ENCODE measurements at regions not wholly inside any gene's neighbourhood (a gene's known extent, or its start where the extent isn't known, plus 50 kb on each side); places are given as distances from the start of the nearest gene placed in this dataset.

DNA sequence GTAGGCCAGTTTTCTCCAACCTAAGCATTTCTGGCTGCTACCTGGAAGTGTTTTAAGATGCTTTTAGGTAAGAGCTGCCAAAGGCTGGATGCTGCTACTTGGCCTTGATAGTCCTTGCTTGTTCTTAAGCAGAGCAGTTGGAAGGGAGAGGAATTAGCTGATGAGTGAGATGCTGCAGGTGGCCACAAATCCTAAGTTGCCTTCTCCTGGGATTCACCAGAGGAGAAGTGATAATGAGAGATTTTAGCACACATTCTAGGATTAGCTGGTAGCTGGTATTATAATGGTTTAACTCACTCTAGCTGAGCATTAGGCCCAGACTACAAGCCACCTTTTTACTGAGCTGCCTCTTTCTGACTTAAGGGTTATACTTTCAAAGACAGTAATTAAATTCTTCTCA is 442.9 kb upstream of the RAG2 start:
- Histone ChIP-seq H3K4me3 (replicated peaks; ENCODE audit: low read depth, low read length) (no peak overlapping the region), H3K36me3 (ENCODE audit: control insufficient read depth, insufficient read depth, low read length) (no peaks in the 10 kb centered on the region), H3K27me3 (replicated peaks; ENCODE audit: control insufficient read depth, insufficient read depth, low read length) (no peaks in the 10 kb centered on the region)
- TF ChIP-seq, protein P1, sequence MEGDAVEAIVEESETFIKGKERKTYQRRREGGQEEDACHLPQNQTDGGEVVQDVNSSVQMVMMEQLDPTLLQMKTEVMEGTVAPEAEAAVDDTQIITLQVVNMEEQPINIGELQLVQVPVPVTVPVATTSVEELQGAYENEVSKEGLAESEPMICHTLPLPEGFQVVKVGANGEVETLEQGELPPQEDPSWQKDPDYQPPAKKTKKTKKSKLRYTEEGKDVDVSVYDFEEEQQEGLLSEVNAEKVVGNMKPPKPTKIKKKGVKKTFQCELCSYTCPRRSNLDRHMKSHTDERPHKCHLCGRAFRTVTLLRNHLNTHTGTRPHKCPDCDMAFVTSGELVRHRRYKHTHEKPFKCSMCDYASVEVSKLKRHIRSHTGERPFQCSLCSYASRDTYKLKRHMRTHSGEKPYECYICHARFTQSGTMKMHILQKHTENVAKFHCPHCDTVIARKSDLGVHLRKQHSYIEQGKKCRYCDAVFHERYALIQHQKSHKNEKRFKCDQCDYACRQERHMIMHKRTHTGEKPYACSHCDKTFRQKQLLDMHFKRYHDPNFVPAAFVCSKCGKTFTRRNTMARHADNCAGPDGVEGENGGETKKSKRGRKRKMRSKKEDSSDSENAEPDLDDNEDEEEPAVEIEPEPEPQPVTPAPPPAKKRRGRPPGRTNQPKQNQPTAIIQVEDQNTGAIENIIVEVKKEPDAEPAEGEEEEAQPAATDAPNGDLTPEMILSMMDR (IDR thresholded peaks at IDR 0.05; ENCODE audit: insufficient read depth, low read length, poor library complexity, severe bottlenecking) = no peak
- DNase-seq (ENCODE audit: extremely low read depth, insufficient read length) = no peak

DNA sequence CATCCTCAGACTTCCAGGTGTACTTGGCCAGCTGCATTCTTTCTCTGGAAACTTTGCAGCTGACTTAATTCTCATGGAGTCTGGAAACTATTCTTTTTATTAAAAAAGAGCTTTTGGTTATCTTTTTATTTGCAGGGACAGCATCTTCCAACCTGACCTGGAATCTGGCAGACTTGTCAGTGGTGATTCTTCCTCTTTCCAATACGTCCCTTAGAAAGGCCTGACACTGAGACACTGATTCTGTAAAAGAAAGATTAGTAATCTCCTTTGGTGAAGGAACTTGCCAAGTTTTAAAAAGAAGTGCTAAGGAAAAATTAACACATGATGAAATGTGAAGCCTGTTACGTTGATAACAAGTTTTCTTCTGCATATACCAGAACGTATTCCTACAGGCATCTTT is 440.9 kb upstream of the RAG2 start:
- TF ChIP-seq, protein P1 (IDR thresholded peaks at IDR 0.05; ENCODE audit: insufficient read depth, low read length, poor library complexity, severe bottlenecking) = no peak
- DNase-seq (ENCODE audit: extremely low read depth, insufficient read length) = no peak
- H3K36me3 ChIP-seq (ENCODE audit: control insufficient read depth, insufficient read depth, low read length) = no peaks in the 10 kb centered on the region
- no peaks in the 10 kb centered on the region for H3K27me3 ChIP-seq (replicated peaks; ENCODE audit: control insufficient read depth, insufficient read depth, low read length)
- H3K4me3 ChIP-seq (replicated peaks; ENCODE audit: low read depth, low read length) = no peak overlapping the region

DNA sequence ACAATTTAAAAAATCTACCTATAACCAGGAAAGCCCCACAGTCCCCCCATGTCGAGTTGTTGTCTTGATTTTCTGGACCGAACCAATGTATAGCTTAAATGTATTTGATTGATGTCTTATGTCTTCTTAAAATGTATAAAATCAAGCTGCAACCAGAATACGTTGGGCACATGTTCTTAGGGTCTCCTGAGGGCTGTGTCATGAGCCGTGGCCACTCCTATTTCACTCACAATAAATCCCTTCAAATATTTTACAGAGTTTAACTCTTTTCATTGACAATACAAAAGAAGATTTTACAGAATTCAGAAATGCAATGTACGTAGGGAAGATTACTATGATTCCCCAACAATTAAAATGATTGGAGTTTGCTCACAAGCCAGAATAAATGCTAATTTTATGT is 428.7 kb upstream of the RAG2 start:
- Histone ChIP-seq H3K36me3 (ENCODE audit: control insufficient read depth, insufficient read depth, low read length) (no peaks in the 10 kb centered on the region), H3K27me3 (replicated peaks; ENCODE audit: control insufficient read depth, insufficient read depth, low read length) (no peaks in the 10 kb centered on the region), H3K4me3 (replicated peaks; ENCODE audit: low read depth, low read length) (no peak overlapping the region)
- no peak for DNase-seq (ENCODE audit: extremely low read depth, insufficient read length)
- TF ChIP-seq, protein P1 (IDR thresholded peaks at IDR 0.05; ENCODE audit: insufficient read depth, low read length, poor library complexity, severe bottlenecking) = no peak

DNA sequence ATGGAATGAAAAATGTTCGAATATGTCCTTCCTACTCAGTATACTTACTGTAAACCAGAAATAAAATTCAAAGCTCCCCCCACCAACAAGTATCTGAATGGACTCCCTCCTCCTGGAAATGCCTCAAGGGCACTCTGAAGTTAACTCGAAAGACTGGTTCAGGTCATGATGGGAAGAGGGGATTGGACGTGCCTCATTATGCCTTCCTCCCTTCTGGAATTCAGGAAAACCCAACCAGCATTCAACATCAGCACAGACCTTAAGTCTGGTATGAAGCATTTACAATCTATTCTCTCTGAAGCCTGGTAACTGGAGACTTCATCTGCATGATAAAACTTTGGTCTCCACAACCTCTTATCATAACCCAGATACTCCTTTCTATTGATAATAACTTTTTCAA is 428.3 kb upstream of the RAG2 start:
- DNase-seq (ENCODE audit: extremely low read depth, insufficient read length) = no peak
- Histone ChIP-seq H3K4me3 (replicated peaks; ENCODE audit: low read depth, low read length) (no peak overlapping the region), H3K36me3 (ENCODE audit: control insufficient read depth, insufficient read depth, low read length) (no peaks in the 10 kb centered on the region), H3K27me3 (replicated peaks; ENCODE audit: control insufficient read depth, insufficient read depth, low read length) (no peaks in the 10 kb centered on the region)
- TF ChIP-seq, protein P1 (IDR thresholded peaks at IDR 0.05; ENCODE audit: insufficient read depth, low read length, poor library complexity, severe bottlenecking) = no peak

DNA sequence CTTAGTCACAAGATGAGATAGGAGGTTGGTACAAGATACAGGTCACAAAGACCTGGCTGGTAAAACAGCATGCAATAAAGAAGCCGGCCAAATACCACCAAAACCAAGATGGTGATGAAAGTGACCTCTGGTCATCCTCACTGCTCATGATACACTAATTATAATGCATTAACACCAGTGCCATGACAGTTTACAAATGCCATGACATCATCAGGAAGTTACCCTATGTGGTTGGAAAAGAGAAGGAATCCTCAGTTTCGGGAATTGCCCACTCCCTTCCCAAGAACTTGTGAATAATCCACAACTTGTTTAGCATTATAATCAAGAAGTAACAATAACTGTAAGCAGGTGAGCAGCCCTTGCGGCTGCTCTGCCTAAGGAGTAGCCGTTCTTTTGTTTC is 408.5 kb upstream of the RAG2 start:
- DNase-seq (ENCODE audit: extremely low read depth, insufficient read length) = no peak
- H3K27me3 ChIP-seq (replicated peaks; ENCODE audit: control insufficient read depth, insufficient read depth, low read length) = no peaks in the 10 kb centered on the region
- no peaks in the 10 kb centered on the region for H3K36me3 ChIP-seq (ENCODE audit: control insufficient read depth, insufficient read depth, low read length)
- H3K4me3 ChIP-seq (replicated peaks; ENCODE audit: low read depth, low read length) = no peak overlapping the region
- TF ChIP-seq, protein P1 (IDR thresholded peaks at IDR 0.05; ENCODE audit: insufficient read depth, low read length, poor library complexity, severe bottlenecking) = no peak

DNA sequence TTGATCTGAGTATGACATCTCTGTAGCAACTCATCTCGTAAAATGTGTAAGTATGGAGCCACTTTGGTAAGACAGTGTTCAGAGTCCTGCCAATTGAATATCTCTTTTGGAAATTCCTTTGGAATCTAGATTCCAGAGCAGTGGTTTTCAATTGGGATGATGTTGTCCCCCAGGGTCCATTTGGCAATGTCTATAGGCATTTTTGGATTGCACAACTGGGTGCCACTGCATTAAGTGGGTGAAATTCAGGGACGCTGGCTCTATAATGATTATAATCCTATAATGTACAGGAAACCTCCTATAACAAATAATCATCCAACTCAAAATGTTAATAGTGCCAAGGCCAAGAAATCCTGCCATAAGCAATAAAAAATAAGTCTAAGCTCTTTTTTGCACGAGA is 404.8 kb upstream of the RAG2 start:
- no peaks in the 10 kb centered on the region for H3K36me3 ChIP-seq (ENCODE audit: control insufficient read depth, insufficient read depth, low read length)
- DNase-seq (ENCODE audit: extremely low read depth, insufficient read length) = no peak
- H3K4me3 ChIP-seq (replicated peaks; ENCODE audit: low read depth, low read length) = no peak overlapping the region
- no peaks in the 10 kb centered on the region for H3K27me3 ChIP-seq (replicated peaks; ENCODE audit: control insufficient read depth, insufficient read depth, low read length)
- TF ChIP-seq, protein P1 (IDR thresholded peaks at IDR 0.05; ENCODE audit: insufficient read depth, low read length, poor library complexity, severe bottlenecking) = no peak

Data from GM06990 (cell line).